HEK293T (cell line): ENCODE measurements at regions not wholly inside any gene's neighbourhood (a gene's known extent, or its start where the extent isn't known, plus 50 kb on each side); places are given as distances from the start of the nearest gene placed in this dataset.

Source experiments
- CTCF ChIA-PET: fragments of 350-600 bp; formaldehyde crosslinking; extraction: SDS; loops from one replicate; lab custom pipeline; 2021; ENCODE audit warnings: antibody characterized with exemption, inconsistent platforms; lab: Yijun Ruan, JAX
- POLR2A ChIA-PET: fragments of 350-600 bp; formaldehyde crosslinking; extraction: SDS; loops from one replicate; lab custom pipeline; 2020; ENCODE audit warnings: antibody characterized with exemption, inconsistent platforms; lab: Yijun Ruan, JAX
- DNase-seq: peaks from one replicate; pipeline ENCODE4 v3.0.0; 2012; ENCODE audit warnings: mixed read lengths; ENCODE audit errors: extremely low spot score
- ARNT ChIP-seq: fragments of 450-650 bp; IDR thresholded peaks from 2 replicates; pipeline ENCODE4 v1.6.1; 2017; ENCODE audit warnings: mild to moderate bottlenecking
- BHLHE40 ChIP-seq: fragments of 450-650 bp; IDR thresholded peaks from 2 replicates; pipeline ENCODE4 v1.6.1; 2016; ENCODE audit warnings: mild to moderate bottlenecking, moderate library complexity, borderline replicate concordance
- CTBP1 ChIP-seq: fragments of 450-650 bp; IDR thresholded peaks from 2 replicates; pipeline ENCODE4 v1.6.1; 2016; ENCODE audit warnings: borderline replicate concordance
- ELF4 ChIP-seq: fragments of 450-650 bp; IDR thresholded peaks from 2 replicates; pipeline ENCODE4 v1.6.1; 2017; ENCODE audit warnings: antibody characterized with exemption
- FOXA1 ChIP-seq: fragments of 450-650 bp; IDR thresholded peaks from 2 replicates; pipeline ENCODE4 v1.6.1; 2016; ENCODE audit warnings: mild to moderate bottlenecking
- FOXK2 ChIP-seq: fragments of 450-650 bp; IDR thresholded peaks from 2 replicates; pipeline ENCODE4 v1.6.1; 2016; ENCODE audit warnings: mild to moderate bottlenecking
- FOXM1 ChIP-seq: fragments of 450-650 bp; IDR thresholded peaks from 2 replicates; pipeline ENCODE4 v1.6.1; 2017; ENCODE audit warnings: mild to moderate bottlenecking, borderline replicate concordance
- HDGF ChIP-seq: fragments of 450-650 bp; IDR thresholded peaks from 2 replicates; pipeline ENCODE4 v1.6.1; 2017; ENCODE audit warnings: antibody characterized with exemption, borderline replicate concordance
- L3MBTL2 ChIP-seq: fragments of 450-650 bp; conservative IDR thresholded peaks from 2 replicates; pipeline ENCODE4 v1.6.1; 2016; ENCODE audit warnings: mild to moderate bottlenecking
- LEF1 ChIP-seq: fragments of 450-650 bp; IDR thresholded peaks from 2 replicates; pipeline ENCODE4 v1.6.1; 2017; ENCODE audit warnings: mild to moderate bottlenecking, borderline replicate concordance
- NFRKB ChIP-seq: fragments of 450-650 bp; IDR thresholded peaks from 2 replicates; pipeline ENCODE4 v1.6.1; 2016; ENCODE audit warnings: mild to moderate bottlenecking, moderate library complexity
- PKNOX1 ChIP-seq: fragments of 450-650 bp; IDR thresholded peaks from 2 replicates; pipeline ENCODE4 v1.6.1; 2016
- SP1 ChIP-seq: fragments of 450-650 bp; IDR thresholded peaks from 2 replicates; pipeline ENCODE4 v1.6.1; 2017
- SUZ12 ChIP-seq: fragments of 450-650 bp; IDR thresholded peaks from 2 replicates; pipeline ENCODE4 v1.6.1; 2016; ENCODE audit warnings: mild to moderate bottlenecking
- TARDBP ChIP-seq: fragments of 450-650 bp; IDR thresholded peaks from 2 replicates; pipeline ENCODE4 v1.6.1; 2016
- ZNF384 ChIP-seq: fragments of 450-650 bp; IDR thresholded peaks from 2 replicates; pipeline ENCODE4 v1.6.1; 2016

- POLR2A ChIA-PET: no interaction called here
- TF ChIP-seq FOXM1: no peak
- TF ChIP-seq SP1: no peak
- TF ChIP-seq CTBP1: no peak
- no peak for TF ChIP-seq TARDBP
- TF ChIP-seq L3MBTL2: no peak
- TF ChIP-seq HDGF: no peak
- no peak for TF ChIP-seq BHLHE40
- no peak for TF ChIP-seq ARNT
- TF ChIP-seq FOXA1: no peak
- no peak for TF ChIP-seq SUZ12
- no peak for TF ChIP-seq PKNOX1
- TF ChIP-seq FOXK2: no peak
- no peak for TF ChIP-seq ELF4
- no peak for TF ChIP-seq LEF1
- no peak for TF ChIP-seq ZNF384
- no peak for TF ChIP-seq NFRKB
- CTCF ChIA-PET: no interaction called here
- no peak for DNase-seq
Observed at GRCh38 chr2:226183033-226183432, 616.6 kb downstream of the IRS1 start.

GRCh38 chr2:226181909-226182308 lies 617.7 kb downstream of the IRS1 start:
- DNase-seq: no peak
- TF ChIP-seq BHLHE40 (no peak), ZNF384 (no peak), TARDBP (no peak), NFRKB (no peak), ARNT (no peak), SP1 (no peak), L3MBTL2 (no peak), LEF1 (no peak), FOXA1 (no peak), FOXK2 (no peak), CTBP1 (no peak), PKNOX1 (no peak), FOXM1 (no peak)
- ChIA-PET CTCF (no interaction called here), POLR2A (no interaction called here)

GRCh38 chr2:226180281-226180884 lies 619.2 kb downstream of the IRS1 start:
- POLR2A ChIA-PET: no interaction called here
- DNase-seq: no peak
- no peak for TF ChIP-seq L3MBTL2
- no peak for TF ChIP-seq BHLHE40
- no peak for TF ChIP-seq CTBP1
- no peak for TF ChIP-seq PKNOX1
- TF ChIP-seq ZNF384: no peak
- no peak for TF ChIP-seq FOXK2
- no peak for TF ChIP-seq SP1
- TF ChIP-seq TARDBP: no peak
- TF ChIP-seq HDGF: no peak
- no peak for TF ChIP-seq FOXM1
- no peak for TF ChIP-seq NFRKB
- no peak for TF ChIP-seq ARNT
- TF ChIP-seq FOXA1: no peak
- no peak for TF ChIP-seq LEF1
- TF ChIP-seq SUZ12: no peak
- TF ChIP-seq ELF4: no peak
- CTCF ChIA-PET: no interaction called here

- POLR2A ChIA-PET: no interaction called here
- TF ChIP-seq PKNOX1 (no peak), TARDBP (no peak), FOXA1 (no peak), BHLHE40 (no peak), SP1 (no peak)
- CTCF ChIA-PET: no interaction called here
- DNase-seq: no peak
Observed at GRCh38 chr2:226179010-226179409, 620.6 kb downstream of the IRS1 start.

- TF ChIP-seq FOXM1 (no peak), FOXA1 (no peak), ZNF384 (no peak), SUZ12 (no peak), CTBP1 (no peak), FOXK2 (no peak), NFRKB (no peak), ARNT (no peak), L3MBTL2 (no peak)
- POLR2A ChIA-PET: no interaction called here
- DNase-seq: no peak
- CTCF ChIA-PET: no interaction called here
Observed at GRCh38 chr2:226176283-226176984, 623.2 kb downstream of the IRS1 start.
